ENCODE measurements at regions not wholly inside any gene's neighbourhood (a gene's known extent, or its start where the extent isn't known, plus 50 kb on each side); places are given as distances from the start of the nearest gene placed in this dataset.

DNA sequence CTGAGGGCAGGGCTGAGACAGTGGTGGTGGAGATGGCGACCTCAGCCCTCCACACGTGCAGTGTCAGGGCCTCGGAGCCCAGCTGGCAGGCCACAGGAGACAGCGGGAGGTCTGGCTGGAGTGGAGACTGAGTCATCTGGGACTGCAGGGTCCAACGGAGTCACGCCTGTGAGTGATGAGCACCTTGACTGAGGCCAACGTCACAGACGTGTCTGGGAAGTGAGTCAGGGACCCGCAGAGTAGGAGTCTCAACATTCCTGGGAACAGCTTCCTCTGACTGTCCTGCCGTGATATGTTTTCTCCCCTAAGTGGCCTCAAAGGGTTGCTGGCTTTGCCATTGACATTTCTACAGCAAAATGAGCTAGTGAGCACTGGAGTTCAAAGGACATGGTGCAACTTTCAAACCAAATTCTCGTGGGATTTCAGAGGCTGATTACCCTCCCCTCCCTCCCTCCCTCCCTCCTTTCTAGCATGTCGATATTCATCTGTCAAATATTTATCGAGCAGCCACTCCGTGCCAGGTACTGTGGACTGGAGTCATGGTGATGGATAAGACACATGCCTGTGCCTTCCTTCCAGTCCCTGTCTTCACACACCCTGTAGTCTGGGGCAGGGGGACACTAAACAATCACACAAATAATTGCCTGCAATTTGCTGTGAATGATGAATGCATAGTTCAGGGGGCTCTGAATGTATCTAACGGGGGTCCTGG is 53.3 kb upstream of the AMOTL2 start:
- no peak overlapping the region for H3K4me3 ChIP-seq (ENCODE audit: low read depth, low read length)
- H3K27me3 ChIP-seq (ENCODE audit: insufficient read depth, low read depth, severe bottlenecking) = no peaks in the 10 kb centered on the region
- H3K27ac ChIP-seq = peak overlapping the region; percentile 84
- DNase-seq = no peak
- TF ChIP-seq, protein P1, sequence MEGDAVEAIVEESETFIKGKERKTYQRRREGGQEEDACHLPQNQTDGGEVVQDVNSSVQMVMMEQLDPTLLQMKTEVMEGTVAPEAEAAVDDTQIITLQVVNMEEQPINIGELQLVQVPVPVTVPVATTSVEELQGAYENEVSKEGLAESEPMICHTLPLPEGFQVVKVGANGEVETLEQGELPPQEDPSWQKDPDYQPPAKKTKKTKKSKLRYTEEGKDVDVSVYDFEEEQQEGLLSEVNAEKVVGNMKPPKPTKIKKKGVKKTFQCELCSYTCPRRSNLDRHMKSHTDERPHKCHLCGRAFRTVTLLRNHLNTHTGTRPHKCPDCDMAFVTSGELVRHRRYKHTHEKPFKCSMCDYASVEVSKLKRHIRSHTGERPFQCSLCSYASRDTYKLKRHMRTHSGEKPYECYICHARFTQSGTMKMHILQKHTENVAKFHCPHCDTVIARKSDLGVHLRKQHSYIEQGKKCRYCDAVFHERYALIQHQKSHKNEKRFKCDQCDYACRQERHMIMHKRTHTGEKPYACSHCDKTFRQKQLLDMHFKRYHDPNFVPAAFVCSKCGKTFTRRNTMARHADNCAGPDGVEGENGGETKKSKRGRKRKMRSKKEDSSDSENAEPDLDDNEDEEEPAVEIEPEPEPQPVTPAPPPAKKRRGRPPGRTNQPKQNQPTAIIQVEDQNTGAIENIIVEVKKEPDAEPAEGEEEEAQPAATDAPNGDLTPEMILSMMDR (IDR thresholded peaks at IDR 0.05; ENCODE audit: low read depth, low read length) = no peak
- no peaks in the 10 kb centered on the region for H3K36me3 ChIP-seq
- no peaks in the 10 kb centered on the region for H3K9me3 ChIP-seq (ENCODE audit: severe bottlenecking)

DNA sequence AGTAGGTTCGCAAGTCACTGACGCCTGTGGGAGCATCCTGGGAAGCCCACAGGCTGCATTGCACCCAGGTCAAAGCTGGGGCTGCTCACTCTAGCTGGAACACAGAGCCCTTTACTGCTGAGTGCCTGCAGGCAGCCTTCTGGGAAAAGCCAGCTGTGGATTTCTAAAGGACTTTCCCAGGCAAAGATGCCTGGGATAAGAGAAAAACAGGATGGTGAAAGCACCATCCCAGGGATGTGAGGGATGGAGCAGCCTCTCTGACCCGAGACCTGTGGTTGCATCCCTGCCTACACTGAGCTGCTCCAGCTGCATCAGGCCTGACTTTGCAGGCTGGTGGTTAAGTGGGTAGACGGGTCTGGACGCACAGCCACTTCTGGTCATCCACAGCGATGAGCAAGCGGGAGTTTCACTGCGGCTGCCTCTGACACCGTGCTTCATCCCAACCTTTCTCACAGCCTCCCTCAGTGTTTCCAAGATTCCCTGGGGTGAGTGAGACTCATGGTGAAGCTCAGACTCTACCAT is 52.5 kb upstream of the AMOTL2 start:
- no peak for DNase-seq
- TF ChIP-seq, protein P1 (IDR thresholded peaks at IDR 0.05; ENCODE audit: low read depth, low read length) = no peak
- H3K4me3 ChIP-seq (ENCODE audit: low read depth, low read length) = no peak overlapping the region
- no peaks in the 10 kb centered on the region for H3K36me3 ChIP-seq
- H3K27ac ChIP-seq = no peak overlapping the region; the same call in 1 of the 2 replicates
- H3K27me3 ChIP-seq (ENCODE audit: insufficient read depth, low read depth, severe bottlenecking) = no peaks in the 10 kb centered on the region
- peaks cover 6% of the 10 kb centered on the region for H3K9me3 ChIP-seq (ENCODE audit: severe bottlenecking)

DNA sequence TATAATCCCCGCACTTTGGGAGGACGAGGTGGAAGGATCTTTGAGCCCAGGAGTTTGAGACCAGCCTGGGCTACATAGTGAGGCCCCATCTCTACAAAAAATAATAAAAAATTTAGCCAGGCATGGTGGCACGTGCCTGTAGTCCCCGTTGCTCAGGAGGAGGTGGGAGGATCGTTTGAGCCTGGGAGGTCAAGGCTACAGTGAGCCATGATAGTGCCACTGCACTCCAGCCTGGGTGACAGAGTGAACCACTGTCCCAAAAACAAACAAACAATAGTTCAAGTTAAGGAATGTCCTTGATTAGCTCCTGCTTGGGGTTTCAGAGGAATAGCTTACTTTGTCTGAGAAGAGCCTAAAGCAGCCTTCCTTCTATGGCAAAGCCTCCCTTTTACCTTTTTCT is 51.7 kb upstream of the AMOTL2 start:
- H3K27ac ChIP-seq = no peak overlapping the region
- no peak overlapping the region for H3K4me3 ChIP-seq (ENCODE audit: low read depth, low read length)
- no peaks in the 10 kb centered on the region for H3K27me3 ChIP-seq (ENCODE audit: insufficient read depth, low read depth, severe bottlenecking)
- TF ChIP-seq, protein P1 (IDR thresholded peaks at IDR 0.05; ENCODE audit: low read depth, low read length) = no peak
- H3K9me3 ChIP-seq (ENCODE audit: severe bottlenecking) = peaks cover 6% of the 10 kb centered on the region
- DNase-seq = no peak
- no peaks in the 10 kb centered on the region for H3K36me3 ChIP-seq

All from WERI-Rb-1 (cell line).